ENCODE measurements at regions not wholly inside any gene's neighbourhood (a gene's known extent, or its start where the extent isn't known, plus 50 kb on each side); places are given as distances from the start of the nearest gene placed in this dataset.

GRCh38 chr21:15174923-15175322 is 110.1 kb upstream of the NRIP1 start:
- DNase-seq (ENCODE audit: low read depth, low spot score), result no peak
- ChIA-PET CTCF (no interaction called here), POLR2A (no interaction called here)
- TF ChIP-seq CTCF (IDR thresholded peaks at IDR 0.05; ENCODE audit: low read depth, low read length), result no peak
- Histone ChIP-seq H3K9me3 (ENCODE audit: control insufficient read depth, insufficient read depth, low read length) (no peaks in the 10 kb centered on the region), H3K4me3 (ENCODE audit: low read depth, low read length) (no peak overlapping the region), H3K27ac (ENCODE audit: low read depth, low read length) (no peak overlapping the region), H3K27me3 (ENCODE audit: control insufficient read depth, insufficient read depth, low read length) (no peaks in the 10 kb centered on the region)

GRCh38 chr21:15182731-15183130 is 117.9 kb upstream of the NRIP1 start:
- Histone ChIP-seq H3K27me3 (ENCODE audit: control insufficient read depth, insufficient read depth, low read length) (no peaks in the 10 kb centered on the region), H3K4me3 (ENCODE audit: low read depth, low read length) (no peak overlapping the region), H3K9me3 (ENCODE audit: control insufficient read depth, insufficient read depth, low read length) (no peaks in the 10 kb centered on the region), H3K27ac (ENCODE audit: low read depth, low read length) (no peak overlapping the region)
- no peak for TF ChIP-seq CTCF (IDR thresholded peaks at IDR 0.05; ENCODE audit: low read depth, low read length)
- ChIA-PET POLR2A (no interaction called here), CTCF (no interaction called here)
- DNase-seq (ENCODE audit: low read depth, low spot score), result no peak

DNA sequence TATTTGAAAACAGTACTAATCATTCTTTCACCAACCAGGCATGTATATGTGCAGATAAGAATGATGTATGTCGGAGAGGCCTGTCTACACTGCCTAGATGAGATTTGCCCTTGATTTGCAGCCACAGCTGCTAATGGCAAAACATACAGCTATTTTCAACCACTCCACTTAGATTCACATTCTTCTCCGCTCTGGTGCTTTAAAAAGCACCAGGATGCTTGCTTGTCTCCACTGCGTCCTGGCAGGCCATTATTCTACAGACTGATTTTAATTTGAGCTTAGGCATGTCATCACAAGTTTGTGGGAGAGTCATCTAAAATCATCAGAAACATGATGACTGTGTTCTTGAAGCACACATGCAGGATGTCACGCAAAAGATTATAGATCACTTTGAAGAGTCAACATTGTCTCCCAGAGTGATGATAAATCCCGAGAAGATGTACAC is 119.0 kb upstream of the NRIP1 start:
- no peak for DNase-seq (ENCODE audit: low read depth, low spot score)
- Histone ChIP-seq H3K9me3 (ENCODE audit: control insufficient read depth, insufficient read depth, low read length) (no peaks in the 10 kb centered on the region), H3K27ac (ENCODE audit: low read depth, low read length) (no peak overlapping the region), H3K4me3 (ENCODE audit: low read depth, low read length) (no peak overlapping the region), H3K27me3 (ENCODE audit: control insufficient read depth, insufficient read depth, low read length) (no peaks in the 10 kb centered on the region)
- ChIA-PET POLR2A (no interaction called here), CTCF (no interaction called here)
- TF ChIP-seq CTCF (IDR thresholded peaks at IDR 0.05; ENCODE audit: low read depth, low read length), result no peak

DNA sequence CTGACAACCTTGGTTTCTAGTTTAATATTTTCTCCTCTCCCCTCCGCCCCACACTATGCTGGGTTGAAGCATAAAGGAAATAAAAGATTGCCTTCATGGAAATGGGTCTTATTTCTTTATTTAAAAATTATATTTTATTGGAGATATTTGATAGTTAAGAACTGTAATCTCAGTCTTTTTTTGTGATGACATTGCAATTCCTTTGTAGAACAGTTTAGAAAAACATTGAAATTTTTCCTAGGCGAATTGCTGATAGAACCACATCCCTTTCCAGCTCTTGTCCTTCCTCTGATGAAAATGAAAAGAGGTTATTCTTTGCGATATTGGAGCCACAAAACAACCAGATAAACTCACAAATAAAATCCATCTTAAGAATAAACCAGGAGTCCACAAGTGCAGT is 125.6 kb upstream of the NRIP1 start:
- POLR2A ChIA-PET, result no interaction called here
- H3K4me3 ChIP-seq (ENCODE audit: low read depth, low read length), result no peak overlapping the region
- CTCF ChIA-PET, result no interaction called here
- H3K27ac ChIP-seq (ENCODE audit: low read depth, low read length), result no peak overlapping the region
- no peak for DNase-seq (ENCODE audit: low read depth, low spot score)
- no peak for TF ChIP-seq CTCF (IDR thresholded peaks at IDR 0.05; ENCODE audit: low read depth, low read length)
- no peaks in the 10 kb centered on the region for H3K9me3 ChIP-seq (ENCODE audit: control insufficient read depth, insufficient read depth, low read length)
- no peaks in the 10 kb centered on the region for H3K27me3 ChIP-seq (ENCODE audit: control insufficient read depth, insufficient read depth, low read length)

GRCh38 chr21:15190837-15191236 is 126.0 kb upstream of the NRIP1 start:
- CTCF ChIA-PET, result no interaction called here
- POLR2A ChIA-PET, result no interaction called here

More at GRCh38 chr21:15190837-15191236, 126.0 kb upstream of the NRIP1 start:
- DNase-seq (ENCODE audit: low read depth, low spot score), result no peak
- no peak for TF ChIP-seq CTCF (IDR thresholded peaks at IDR 0.05; ENCODE audit: low read depth, low read length)
- no peaks in the 10 kb centered on the region for H3K27me3 ChIP-seq (ENCODE audit: control insufficient read depth, insufficient read depth, low read length)
- no peaks in the 10 kb centered on the region for H3K9me3 ChIP-seq (ENCODE audit: control insufficient read depth, insufficient read depth, low read length)
- no peak overlapping the region for H3K27ac ChIP-seq (ENCODE audit: low read depth, low read length)
- H3K4me3 ChIP-seq (ENCODE audit: low read depth, low read length), result no peak overlapping the region
